ENCODE measurements at regions not wholly inside any gene's neighbourhood (a gene's known extent, or its start where the extent isn't known, plus 50 kb on each side); places are given as distances from the start of the nearest gene placed in this dataset.

- no peaks in the 10 kb centered on the region for H3K9me3 ChIP-seq (ENCODE audit: control insufficient read depth, insufficient read depth, low read length)
- H3K4me3 ChIP-seq (ENCODE audit: low read depth, low read length), result no peak overlapping the region
- no peak for DNase-seq (ENCODE audit: low read depth, low spot score)
- no peak for TF ChIP-seq CTCF (IDR thresholded peaks at IDR 0.05; ENCODE audit: low read depth, low read length)
- POLR2A ChIA-PET, result no interaction called here
- H3K27ac ChIP-seq (ENCODE audit: low read depth, low read length), result no peak overlapping the region
- CTCF ChIA-PET, result no interaction called here
- H3K27me3 ChIP-seq (ENCODE audit: control insufficient read depth, insufficient read depth, low read length), result no peaks in the 10 kb centered on the region
Measured at GRCh38 chr10:104577163-104577562, 63.9 kb upstream of the SORCS3 start.

- Histone ChIP-seq H3K27ac (ENCODE audit: low read depth, low read length) (no peak overlapping the region), H3K9me3 (ENCODE audit: control insufficient read depth, insufficient read depth, low read length) (no peaks in the 10 kb centered on the region), H3K27me3 (ENCODE audit: control insufficient read depth, insufficient read depth, low read length) (no peaks in the 10 kb centered on the region), H3K4me3 (ENCODE audit: low read depth, low read length) (no peak overlapping the region)
- ChIA-PET POLR2A (no interaction called here), CTCF (interaction anchor here (0.7 kb wide), 1 partner anchor 172 kb away, joined by 3 read pairs; no protein-coding TSS in a partner anchor)
- no peak for DNase-seq (ENCODE audit: low read depth, low spot score)
- peak; percentile 15; the same call in 1 of the 2 replicates for TF ChIP-seq CTCF (IDR thresholded peaks at IDR 0.05; ENCODE audit: low read depth, low read length)
Measured at GRCh38 chr10:104577861-104578521, 63.1 kb upstream of the SORCS3 start.

GRCh38 chr10:104578671-104579070, 62.4 kb upstream of the SORCS3 start:
- Histone ChIP-seq H3K4me3 (ENCODE audit: low read depth, low read length) (no peak overlapping the region), H3K27me3 (ENCODE audit: control insufficient read depth, insufficient read depth, low read length) (no peaks in the 10 kb centered on the region), H3K9me3 (ENCODE audit: control insufficient read depth, insufficient read depth, low read length) (no peaks in the 10 kb centered on the region), H3K27ac (ENCODE audit: low read depth, low read length) (no peak overlapping the region)
- ChIA-PET CTCF (interaction anchor here (0.7 to 4.0 kb wide), 4 partner anchors 12 to 173 kb away, joined by 3 to 31 read pairs (median 16); no protein-coding TSS in a partner anchor), POLR2A (no interaction called here)
- no peak for DNase-seq (ENCODE audit: low read depth, low spot score)
- TF ChIP-seq CTCF (IDR thresholded peaks at IDR 0.05; ENCODE audit: low read depth, low read length), result no peak

GRCh38 chr10:104579136-104579535, 62.0 kb upstream of the SORCS3 start:
- CTCF ChIA-PET, result interaction anchor here (1.6 to 4.0 kb wide), 5 partner anchors 11 to 173 kb away, joined by 8 to 31 read pairs (median 10); no protein-coding TSS in a partner anchor
- no peak for TF ChIP-seq CTCF (IDR thresholded peaks at IDR 0.05; ENCODE audit: low read depth, low read length)

GRCh38 chr10:104580321-104580720, 60.8 kb upstream of the SORCS3 start:
- peak overlapping the region; percentile 27 for H3K4me3 ChIP-seq (ENCODE audit: low read depth, low read length)
- ChIA-PET CTCF (interaction anchor here (0.6 to 4.0 kb wide), 23 partner anchors 9 to 1429 kb away, joined by 3 to 31 read pairs (median 4); partner anchors contain the start of gene CFAP58), POLR2A (no interaction called here)

More at GRCh38 chr10:104579136-104579535, 62.0 kb upstream of the SORCS3 start:
- POLR2A ChIA-PET, result no interaction called here
- H3K9me3 ChIP-seq (ENCODE audit: control insufficient read depth, insufficient read depth, low read length), result no peaks in the 10 kb centered on the region
- no peak overlapping the region for H3K4me3 ChIP-seq (ENCODE audit: low read depth, low read length)
- no peaks in the 10 kb centered on the region for H3K27me3 ChIP-seq (ENCODE audit: control insufficient read depth, insufficient read depth, low read length)
- no peak overlapping the region for H3K27ac ChIP-seq (ENCODE audit: low read depth, low read length)
- no peak for DNase-seq (ENCODE audit: low read depth, low spot score)

More at GRCh38 chr10:104580321-104580720, 60.8 kb upstream of the SORCS3 start:
- H3K27me3 ChIP-seq (ENCODE audit: control insufficient read depth, insufficient read depth, low read length), result no peaks in the 10 kb centered on the region
- no peak for DNase-seq (ENCODE audit: low read depth, low spot score)
- TF ChIP-seq CTCF (IDR thresholded peaks at IDR 0.05; ENCODE audit: low read depth, low read length), result no peak
- no peaks in the 10 kb centered on the region for H3K9me3 ChIP-seq (ENCODE audit: control insufficient read depth, insufficient read depth, low read length)
- no peak overlapping the region for H3K27ac ChIP-seq (ENCODE audit: low read depth, low read length)

Measured in AG04450 (cell line).